GM19023 (cell line): ENCODE measurements at regions not wholly inside any gene's neighbourhood (a gene's known extent, or its start where the extent isn't known, plus 50 kb on each side); places are given as distances from the start of the nearest gene placed in this dataset.
A peak's percentile ranks its signal among the peaks of the same experiment; 100 is the strongest.
"Not testable (repeated sequence)": the region's sequence is repeated elsewhere in the genome, so short reads cannot be mapped to it uniquely, and the experiment has no call there.

ENCODE experiments used
- ATAC-seq: cut with Tn5 transposase; IDR thresholded peaks from one replicate; pipeline ENCODE4 v1.9.1; 2021; ENCODE audit warnings: mild to moderate bottlenecking, moderate library complexity; ENCODE audit not compliant: unreplicated experiment

DNA sequence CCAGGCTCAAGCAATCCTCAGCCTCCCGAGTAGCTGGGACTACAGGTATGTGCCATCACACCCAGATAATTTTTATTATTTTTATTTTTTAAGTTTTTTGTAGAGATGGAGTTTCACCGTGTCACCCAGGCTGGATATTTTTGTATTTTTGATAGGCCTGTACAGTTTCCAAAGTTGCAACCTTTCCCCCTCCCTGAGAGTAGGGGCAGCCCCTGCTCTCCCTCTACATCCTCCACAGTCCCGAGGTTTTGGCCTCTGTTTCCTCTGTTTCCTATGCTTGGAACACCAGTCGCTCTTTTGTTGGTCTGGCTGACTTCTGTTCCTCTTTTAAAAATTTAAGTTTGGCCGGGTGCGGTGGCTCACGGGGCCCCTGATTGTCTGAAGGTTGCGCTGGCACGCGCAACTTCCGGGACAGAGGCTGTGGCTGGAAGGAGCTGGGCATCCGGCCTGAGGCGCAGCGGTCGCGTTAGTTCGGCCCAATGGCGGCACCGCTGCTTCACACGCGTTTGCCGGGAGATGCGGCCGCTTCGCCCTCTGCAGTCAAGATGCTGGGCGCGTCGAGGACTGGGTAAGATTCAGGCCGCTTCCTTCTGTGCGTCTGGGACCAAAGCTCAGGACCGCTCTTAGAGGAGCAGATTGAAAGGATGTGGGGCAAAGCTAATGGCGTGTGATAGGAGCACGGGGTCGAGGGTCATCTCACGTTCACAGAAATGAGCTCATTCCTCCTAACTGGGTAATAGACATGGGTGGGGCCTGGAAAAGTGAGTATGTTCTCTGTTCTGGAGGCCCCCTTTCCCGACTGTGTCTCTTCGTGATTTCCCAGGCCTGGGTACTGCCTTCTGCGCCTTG lies 89.9 kb downstream of the LAT start:
- ATAC-seq: peak; percentile 91

DNA sequence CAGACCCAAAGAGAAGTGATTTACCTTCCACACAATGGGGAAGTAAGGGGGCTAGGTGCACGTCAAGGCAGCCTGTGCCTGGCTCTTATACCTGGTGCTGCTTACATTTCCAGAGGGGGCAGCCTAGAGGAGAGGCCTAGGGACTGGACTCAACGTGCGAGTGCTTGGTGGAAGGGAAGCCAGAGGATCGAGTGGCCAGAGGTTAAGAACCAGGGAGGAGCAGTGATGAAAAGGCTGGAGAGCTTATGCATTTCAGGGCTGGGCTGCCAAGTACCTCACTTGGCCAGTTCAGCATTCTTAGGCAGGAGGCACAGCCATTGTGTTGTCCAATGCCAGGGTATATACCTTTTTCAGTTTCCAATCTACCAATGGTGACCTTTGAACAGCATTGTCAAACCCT lies 77.4 kb downstream of the LAT start:
- ATAC-seq: not testable (repeated sequence)

DNA sequence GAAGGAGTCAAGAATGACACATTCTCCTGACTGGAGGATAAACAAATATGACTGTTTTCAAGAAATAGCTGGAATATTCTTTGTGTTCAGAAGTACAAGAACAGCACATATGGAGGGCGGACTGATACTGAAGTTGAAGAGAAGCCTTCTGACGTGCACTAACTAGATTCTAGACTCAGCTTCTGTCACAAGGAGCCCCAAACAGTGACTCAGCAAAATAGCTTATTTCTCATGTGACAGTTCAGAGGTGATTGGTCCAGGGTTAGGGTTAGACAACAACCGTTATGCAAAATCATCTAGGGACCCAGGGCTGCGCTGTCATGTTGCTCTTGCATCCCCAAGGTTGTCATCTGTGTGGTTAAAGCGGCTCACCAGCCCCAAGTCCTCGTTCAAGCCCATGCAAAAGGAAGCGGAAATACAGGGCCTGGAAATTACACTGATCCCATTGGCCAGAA lies 76.6 kb downstream of the LAT start:
- not testable (repeated sequence) for ATAC-seq

- ATAC-seq: not testable (repeated sequence)
Observed at GRCh38 chr16:29060022-29060810, 75.4 kb downstream of the LAT start.

- ATAC-seq: not testable (repeated sequence)
Observed at GRCh38 chr16:29059575-29059974, 74.7 kb downstream of the LAT start.
